H9 (cell line): ENCODE measurements at regions not wholly inside any gene's neighbourhood (a gene's known extent, or its start where the extent isn't known, plus 50 kb on each side); places are given as distances from the start of the nearest gene placed in this dataset.

ENCODE experiments used
- DNase-seq: peaks from one replicate; pipeline ENCODE4 v3.0.0-alpha.2; 2017
- H2AFZ ChIP-seq: one replicate; pipeline ENCODE4 v1.6.1; 2013; ENCODE audit warnings: mild to moderate bottlenecking, low read length, control low read depth, moderate library complexity
- H2AK5ac ChIP-seq: 2 replicates; pipeline ENCODE4 v1.6.1; 2013; ENCODE audit warnings: low read length, control low read depth, mixed read lengths; ENCODE audit not compliant: insufficient read length
- H2BK120ac ChIP-seq: one replicate; pipeline ENCODE4 v1.6.1; 2013; ENCODE audit warnings: low read depth, mild to moderate bottlenecking, low read length, control low read depth, inconsistent platforms; ENCODE audit not compliant: poor library complexity, severe bottlenecking
- H2BK12ac ChIP-seq: 2 replicates; pipeline ENCODE4 v1.6.1; 2013; ENCODE audit warnings: low read length, control low read depth, mixed read lengths, low read depth; ENCODE audit not compliant: insufficient read length
- H2BK15ac ChIP-seq: 2 replicates; pipeline ENCODE4 v1.6.1; 2013; ENCODE audit warnings: low read depth, low read length, control low read depth
- H2BK20ac ChIP-seq: one replicate; pipeline ENCODE4 v1.6.1; 2013; ENCODE audit warnings: low read depth, mild to moderate bottlenecking, low read length, control low read depth, inconsistent platforms; ENCODE audit not compliant: poor library complexity, severe bottlenecking
- H2BK5ac ChIP-seq: 2 replicates; pipeline ENCODE4 v1.6.1; 2013; ENCODE audit warnings: low read length, control low read depth, mixed read lengths; ENCODE audit not compliant: insufficient read length
- H3K14ac ChIP-seq: 2 replicates; pipeline ENCODE4 v1.6.1; 2013; ENCODE audit warnings: low read length, control low read depth; ENCODE audit not compliant: insufficient read depth
- H3K18ac ChIP-seq: 2 replicates; pipeline ENCODE4 v1.6.1; 2013; ENCODE audit warnings: low read depth, mild to moderate bottlenecking, mixed read lengths, low read length, control low read depth; ENCODE audit not compliant: insufficient read length
- H3K23ac ChIP-seq: 2 replicates; pipeline ENCODE4 v1.6.1; 2013; ENCODE audit warnings: low read length, control low read depth, mixed read lengths, low read depth; ENCODE audit not compliant: insufficient read length
- H3K23me2 ChIP-seq: 2 replicates; pipeline ENCODE4 v1.6.1; 2013; ENCODE audit warnings: low read depth, mild to moderate bottlenecking, mixed read lengths, low read length, control low read depth; ENCODE audit not compliant: insufficient read length, poor library complexity, severe bottlenecking
- H3K27ac ChIP-seq: 2 replicates; pipeline ENCODE4 v1.5.1; 2013; ENCODE audit warnings: low read length, control low read depth, mixed read lengths, low read depth; ENCODE audit not compliant: insufficient read length
- H3K27me3 ChIP-seq: 2 replicates; pipeline ENCODE4 v1.6.1; 2013; ENCODE audit warnings: low read length, control low read depth, inconsistent platforms; ENCODE audit not compliant: insufficient read depth
- H3K4ac ChIP-seq: 2 replicates; pipeline ENCODE4 v1.6.1; 2013; ENCODE audit warnings: low read depth, mild to moderate bottlenecking, control low read depth, inconsistent platforms, low read length, moderate library complexity
- H3K4me1 ChIP-seq: 2 replicates; pipeline ENCODE4 v1.6.1; 2013; ENCODE audit warnings: low read length, control low read depth, inconsistent platforms; ENCODE audit not compliant: insufficient read depth
- H3K4me2 ChIP-seq: 2 replicates; pipeline ENCODE4 v1.6.1; 2013; ENCODE audit warnings: low read length, control low read depth, mixed read lengths; ENCODE audit not compliant: insufficient read length, insufficient read depth
- H3K56ac ChIP-seq: 2 replicates; pipeline ENCODE4 v1.6.1; 2013; ENCODE audit warnings: low read depth, mild to moderate bottlenecking, mixed read lengths, low read length, control low read depth; ENCODE audit not compliant: insufficient read length
- H3K79me1 ChIP-seq: 2 replicates; pipeline ENCODE4 v1.6.1; 2013; ENCODE audit warnings: low read depth, mild to moderate bottlenecking, moderate library complexity, low read length, control low read depth, inconsistent platforms; ENCODE audit not compliant: insufficient read depth, poor library complexity, severe bottlenecking
- H3K79me2 ChIP-seq: 2 replicates; pipeline ENCODE4 v1.6.1; 2013; ENCODE audit warnings: low read length, control low read depth, inconsistent platforms; ENCODE audit not compliant: insufficient read depth
- H3K9ac ChIP-seq: 2 replicates; pipeline ENCODE4 v1.6.1; 2013; ENCODE audit warnings: low read length, control low read depth, mixed read lengths; ENCODE audit not compliant: insufficient read length; ENCODE audit errors: extremely low read depth
- H3K9me3 ChIP-seq: one replicate; pipeline ENCODE4 v1.6.1; 2013; ENCODE audit warnings: low read depth, low read length, inconsistent platforms; ENCODE audit not compliant: control insufficient read depth
- H3T11ph ChIP-seq: one replicate; pipeline ENCODE4 v1.6.1; 2013; ENCODE audit warnings: mild to moderate bottlenecking, low read length, control low read depth, inconsistent platforms
- H4K20me1 ChIP-seq: one replicate; pipeline ENCODE4 v1.6.1; 2013; ENCODE audit not compliant: control insufficient read depth, insufficient read length, insufficient read depth
- H4K5ac ChIP-seq: 2 replicates; pipeline ENCODE4 v1.6.1; 2013; ENCODE audit warnings: low read depth, mild to moderate bottlenecking, mixed read lengths, low read length, control low read depth; ENCODE audit not compliant: insufficient read length
- H4K8ac ChIP-seq: replicated peaks from 2 replicates; pipeline ENCODE4 v1.6.1; 2013; ENCODE audit warnings: low read length, control low read depth, mixed read lengths, low read depth; ENCODE audit not compliant: insufficient read length
- H4K91ac ChIP-seq: 2 replicates; pipeline ENCODE4 v1.6.1; 2013; ENCODE audit warnings: low read depth, mild to moderate bottlenecking, moderate library complexity, mixed read lengths, low read length, control low read depth; ENCODE audit not compliant: insufficient read length
- H3K27ac Mint-ChIP-seq, 3 experiments: 2 replicates in 2 of 3; 3 replicates in 1 of 3; pipeline ENCODE4 v1.8.0; 2020 to 2021; ENCODE audit warnings: mixed read lengths in 3 of 3, mild to moderate bottlenecking in 1 of 3, moderate library complexity in 1 of 3
- H3K27me3 Mint-ChIP-seq: 2 replicates; pipeline ENCODE4 v1.8.0; 2021; ENCODE audit warnings: low read depth, mild to moderate bottlenecking, moderate library complexity, mixed read lengths
- H3K36me3 Mint-ChIP-seq, 3 experiments: 2 replicates in 2 of 3; 3 replicates in 1 of 3; pipeline ENCODE4 v1.8.0; 2020 to 2021; ENCODE audit warnings: low read depth in 3 of 3, mixed read lengths in 3 of 3; ENCODE audit not compliant: insufficient read depth in 1 of 3
- H3K4me1 Mint-ChIP-seq, 2 experiments: 2 replicates each; pipeline ENCODE4 v1.8.0; 2020; ENCODE audit warnings: mixed read lengths in 2 of 2
- H3K4me3 Mint-ChIP-seq, 2 experiments: 2 replicates in 1 of 2; 3 replicates in 1 of 2; pipeline ENCODE4 v1.8.0; 2020 to 2021; ENCODE audit warnings: mild to moderate bottlenecking in 2 of 2, mixed read lengths in 2 of 2, moderate library complexity in 1 of 2
- H3K9me3 Mint-ChIP-seq, 2 experiments: 2 replicates in 1 of 2; 3 replicates in 1 of 2; pipeline ENCODE4 v1.8.0; 2020; ENCODE audit warnings: mild to moderate bottlenecking in 2 of 2, mixed read lengths in 2 of 2, moderate library complexity in 1 of 2
- whole genome bisulfite sequencing: extraction: QIAGEN DNeasy Blood & Tissue Kit; methylation state at CpG from one replicate; pipeline ENCODE4 v1.1.7; 2013; ENCODE audit warnings: missing lambda C conversion rate, low lambda C conversion rate, mixed read lengths; ENCODE audit not compliant: insufficient read length; ENCODE audit errors: extremely low coverage; 5-methylcytosine and 5-hydroxymethylcytosine counted together
- TF ChIP-seq, protein P1 (sequence below): fragments of 200-600 bp; sonication (generic); conservative IDR thresholded peaks from 3 replicates; pipeline ENCODE4 v1.8.0; 2021; ENCODE audit warnings: antibody characterized with exemption, mild to moderate bottlenecking

DNA sequence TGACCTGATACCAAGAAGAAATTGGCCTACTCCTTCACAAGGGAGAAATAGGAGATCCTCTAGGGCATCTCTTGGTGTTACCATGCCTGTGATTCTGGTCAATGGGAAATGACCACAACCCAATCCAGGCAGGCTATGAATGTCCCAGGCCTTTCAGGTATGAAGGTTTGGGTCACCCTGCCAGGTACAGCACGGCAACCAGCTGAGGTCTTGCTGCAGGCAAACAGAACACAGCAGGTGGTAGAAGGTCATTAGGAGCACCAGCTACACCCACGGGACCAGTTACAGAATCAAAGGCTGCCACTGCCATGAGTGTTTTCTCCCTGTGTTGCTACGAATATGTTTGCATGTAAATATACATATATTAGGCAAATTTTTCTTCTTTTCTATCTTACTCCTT, 202.3 kb downstream of the ERMARD start:
- Histone ChIP-seq H3K27me3 (no peaks in the 10 kb centered on the region), H3K27ac (no peak overlapping the region), H3K23ac (no peak overlapping the region), H3K18ac (no peak overlapping the region), H4K91ac (no peak overlapping the region), H3K79me2 (no peaks in the 10 kb centered on the region), H2AK5ac (no peak overlapping the region), H2BK5ac (no peak overlapping the region), H2BK120ac (no peak overlapping the region), H2BK20ac (no peak overlapping the region), H2BK12ac (no peak overlapping the region), H3K9me3 (no peaks in the 10 kb centered on the region), H3K23me2 (no peaks in the 10 kb centered on the region), H3K14ac (no peak overlapping the region), H3K9ac (no peak overlapping the region), H4K8ac (no peak overlapping the region), H4K20me1 (no peaks in the 10 kb centered on the region), H3K4me1 (no peaks in the 10 kb centered on the region), H3K4ac (no peak overlapping the region), H4K5ac (no peak overlapping the region), H3K79me1 (no peaks in the 10 kb centered on the region), H2BK15ac (no peak overlapping the region), H2AFZ (no peak overlapping the region), H3K4me2 (no peak overlapping the region), H3K56ac (no peak overlapping the region), H3T11ph (no peak overlapping the region)
- H3K9me3 Mint-ChIP-seq, result peaks cover 3 to 7% of the 10 kb centered on the region in 2 experiments; a peak in 4 of 5 replicates
- no peak overlapping the region for H3K4me3 Mint-ChIP-seq
- H3K27ac Mint-ChIP-seq, result no peak overlapping the region
- H3K36me3 Mint-ChIP-seq, result 0 out of 7 replicates have a peak, but pooled peaks cover 0 to 2% (median 0%) of the 10 kb centered on the region in 3 experiments
- peaks cover 10% of the 10 kb centered on the region for H3K27me3 Mint-ChIP-seq
- WGBS, result no CpG with 5 or more reads among the region's 3 CpGs
- TF ChIP-seq, protein P1, sequence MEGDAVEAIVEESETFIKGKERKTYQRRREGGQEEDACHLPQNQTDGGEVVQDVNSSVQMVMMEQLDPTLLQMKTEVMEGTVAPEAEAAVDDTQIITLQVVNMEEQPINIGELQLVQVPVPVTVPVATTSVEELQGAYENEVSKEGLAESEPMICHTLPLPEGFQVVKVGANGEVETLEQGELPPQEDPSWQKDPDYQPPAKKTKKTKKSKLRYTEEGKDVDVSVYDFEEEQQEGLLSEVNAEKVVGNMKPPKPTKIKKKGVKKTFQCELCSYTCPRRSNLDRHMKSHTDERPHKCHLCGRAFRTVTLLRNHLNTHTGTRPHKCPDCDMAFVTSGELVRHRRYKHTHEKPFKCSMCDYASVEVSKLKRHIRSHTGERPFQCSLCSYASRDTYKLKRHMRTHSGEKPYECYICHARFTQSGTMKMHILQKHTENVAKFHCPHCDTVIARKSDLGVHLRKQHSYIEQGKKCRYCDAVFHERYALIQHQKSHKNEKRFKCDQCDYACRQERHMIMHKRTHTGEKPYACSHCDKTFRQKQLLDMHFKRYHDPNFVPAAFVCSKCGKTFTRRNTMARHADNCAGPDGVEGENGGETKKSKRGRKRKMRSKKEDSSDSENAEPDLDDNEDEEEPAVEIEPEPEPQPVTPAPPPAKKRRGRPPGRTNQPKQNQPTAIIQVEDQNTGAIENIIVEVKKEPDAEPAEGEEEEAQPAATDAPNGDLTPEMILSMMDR, result no peak
- peaks cover 9% of the 10 kb centered on the region in 2 experiments for H3K4me1 Mint-ChIP-seq
- DNase-seq, result no peak
